NCI-H526 (cell line): ENCODE measurements at regions not wholly inside any gene's neighbourhood (a gene's known extent, or its start where the extent isn't known, plus 50 kb on each side); places are given as distances from the start of the nearest gene placed in this dataset.

Experiments
- DNase-seq, 2 experiments: peaks; one replicate each; lab custom pipeline; 2025; lab: John Stamatoyannopoulos, UW

DNA sequence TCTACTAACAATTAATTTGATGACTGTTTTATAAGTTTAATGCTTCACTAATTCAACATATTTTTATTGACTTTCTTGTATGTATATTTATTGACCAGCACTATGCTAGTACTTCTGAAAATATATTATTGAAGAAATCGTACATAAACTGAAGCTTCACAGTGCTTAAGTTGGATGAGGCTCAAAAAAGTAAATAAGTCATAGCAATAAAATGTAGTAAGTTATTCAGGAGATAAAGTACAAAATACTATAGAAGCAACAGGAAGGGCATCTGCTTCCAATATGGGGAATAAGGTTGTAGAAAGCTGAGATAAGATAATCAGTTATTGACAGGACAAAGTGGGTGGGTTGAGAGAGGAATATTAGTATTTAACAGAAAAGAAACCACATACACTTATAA lies 944.9 kb upstream of the MIR17HG start:
- no peak for DNase-seq

GRCh38 chr13:90403330-90404082 lies 944.0 kb upstream of the MIR17HG start:
- DNase-seq: no peak

DNA sequence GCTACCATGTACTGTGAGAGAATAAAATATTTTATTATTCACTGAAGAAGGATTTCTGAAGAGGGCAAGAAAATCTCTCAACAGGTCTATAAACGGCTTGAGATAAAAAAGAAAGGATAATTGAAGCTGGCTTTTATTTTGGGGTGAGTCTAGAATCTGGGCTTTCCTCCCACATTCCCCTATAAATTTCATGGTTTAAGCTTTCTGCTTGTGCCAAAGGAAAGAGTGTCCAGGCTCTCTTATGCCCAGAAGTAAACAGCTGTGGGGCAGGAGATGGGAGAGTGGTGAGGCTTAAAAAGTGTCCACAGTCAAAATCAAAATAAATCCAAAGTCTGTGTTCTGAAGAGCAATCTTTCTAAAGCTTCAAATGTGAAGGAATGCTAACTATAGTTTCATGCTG lies 942.2 kb upstream of the MIR17HG start:
- no peak for DNase-seq

- no peak for DNase-seq
These were observed 934.5 kb upstream of the MIR17HG start for GRCh38 chr13:90412980-90413379.

DNA sequence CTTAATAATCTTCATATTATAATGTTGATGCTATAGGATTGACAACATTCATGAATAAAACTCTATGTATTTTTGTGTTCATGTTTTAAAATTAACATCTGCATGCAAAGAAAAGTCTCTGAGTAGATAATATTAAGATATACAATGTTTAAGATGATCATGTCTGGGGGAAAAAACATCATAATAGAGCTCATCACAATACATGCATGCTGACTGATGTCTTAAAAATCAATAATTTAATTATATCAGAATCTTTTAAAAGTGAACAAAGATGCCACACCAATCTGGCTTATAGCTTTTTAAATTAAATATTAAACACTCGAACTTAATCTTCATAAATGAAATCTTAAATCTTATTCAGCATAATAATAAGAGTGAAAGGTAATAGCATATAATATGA lies 933.9 kb upstream of the MIR17HG start:
- no peak for DNase-seq

GRCh38 chr13:90414691-90415596 lies 932.5 kb upstream of the MIR17HG start:
- no peak for DNase-seq

- no peak for DNase-seq
These were observed 931.6 kb upstream of the MIR17HG start for GRCh38 chr13:90415902-90416301.

DNA sequence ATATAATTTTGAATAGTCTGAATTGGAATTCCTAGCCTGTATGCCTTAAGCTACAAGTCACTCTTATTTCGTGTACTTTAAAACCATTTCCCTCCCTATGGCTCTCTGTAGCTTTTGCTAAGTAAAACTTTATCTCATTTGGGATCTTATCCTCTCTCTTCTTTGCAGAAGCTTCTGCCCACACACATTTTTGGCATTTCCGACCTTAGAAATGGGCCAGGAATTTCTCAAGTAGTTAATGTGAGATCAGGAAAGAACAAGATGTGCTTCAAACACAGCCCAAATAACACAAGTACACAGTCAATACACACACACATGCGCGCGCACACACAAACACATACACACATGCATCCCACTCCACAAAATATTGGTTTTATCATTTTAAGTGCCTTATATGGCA lies 931.0 kb upstream of the MIR17HG start:
- DNase-seq: no peak

DNA sequence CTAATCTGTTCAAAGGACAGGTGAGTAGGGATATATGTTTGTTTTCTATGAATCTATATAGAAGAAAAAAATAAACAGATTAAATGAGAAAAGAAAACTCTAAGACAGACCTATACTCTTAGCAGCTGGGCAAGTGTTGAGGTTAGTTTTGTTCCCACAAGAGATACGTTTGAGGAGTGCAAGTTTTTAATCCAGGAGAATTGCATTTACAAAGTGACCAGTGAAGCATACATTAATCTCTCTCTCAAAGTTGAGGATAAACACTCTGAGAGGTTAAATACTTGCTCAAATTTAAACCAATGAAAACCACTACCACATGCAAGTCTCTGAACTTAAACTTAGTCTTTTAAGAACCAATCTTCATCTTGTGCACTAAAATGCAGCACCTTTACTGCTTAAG lies 930.5 kb upstream of the MIR17HG start:
- no peak for DNase-seq

GRCh38 chr13:90420683-90421082 lies 926.8 kb upstream of the MIR17HG start:
- no peak for DNase-seq

DNA sequence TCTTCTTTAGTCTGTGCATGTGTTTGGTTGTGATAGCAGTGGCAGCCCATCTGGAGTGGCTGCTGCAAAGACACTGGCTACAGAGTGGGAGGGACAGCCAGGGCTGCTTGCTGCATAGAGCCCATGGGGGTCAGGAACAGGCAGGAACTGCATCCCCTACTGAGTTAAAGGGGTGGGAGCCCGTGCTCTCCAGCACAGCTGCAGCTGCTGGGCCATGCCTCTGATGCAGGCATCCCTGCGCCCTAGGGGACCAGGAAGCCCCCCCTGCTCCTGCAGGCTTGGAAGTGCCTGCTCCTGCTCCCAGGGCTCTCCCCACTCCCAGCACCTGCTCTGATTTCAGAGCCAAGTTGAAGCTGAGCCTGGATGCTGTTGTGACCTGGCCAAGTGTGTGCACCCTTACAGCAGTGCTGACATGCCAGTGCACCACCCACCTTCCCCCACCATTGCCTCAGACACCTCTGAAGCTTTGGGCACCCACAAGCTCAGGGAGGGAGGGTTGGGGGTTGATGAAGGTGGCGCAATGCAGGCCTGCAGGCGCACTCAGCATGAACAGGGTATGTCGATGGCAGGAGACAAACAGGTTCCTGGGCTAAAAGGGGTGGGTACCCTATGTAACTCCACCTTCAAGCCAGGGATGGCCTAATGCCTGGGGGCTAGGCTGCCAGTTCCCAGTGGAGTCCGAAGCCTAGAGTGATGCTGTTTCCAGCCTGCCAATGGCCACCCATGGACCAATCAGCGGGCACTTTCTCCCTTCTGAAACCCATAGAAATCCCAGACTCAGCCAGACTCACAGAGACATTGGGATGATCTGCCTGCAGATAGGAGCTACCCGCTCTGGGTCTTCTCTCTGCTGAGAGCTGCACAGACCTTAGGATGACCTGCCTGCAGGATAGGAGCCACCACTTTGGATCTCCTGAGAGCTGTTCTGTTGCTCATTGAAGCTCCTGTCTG lies 919.9 kb upstream of the MIR17HG start:
- no peak for DNase-seq

DNA sequence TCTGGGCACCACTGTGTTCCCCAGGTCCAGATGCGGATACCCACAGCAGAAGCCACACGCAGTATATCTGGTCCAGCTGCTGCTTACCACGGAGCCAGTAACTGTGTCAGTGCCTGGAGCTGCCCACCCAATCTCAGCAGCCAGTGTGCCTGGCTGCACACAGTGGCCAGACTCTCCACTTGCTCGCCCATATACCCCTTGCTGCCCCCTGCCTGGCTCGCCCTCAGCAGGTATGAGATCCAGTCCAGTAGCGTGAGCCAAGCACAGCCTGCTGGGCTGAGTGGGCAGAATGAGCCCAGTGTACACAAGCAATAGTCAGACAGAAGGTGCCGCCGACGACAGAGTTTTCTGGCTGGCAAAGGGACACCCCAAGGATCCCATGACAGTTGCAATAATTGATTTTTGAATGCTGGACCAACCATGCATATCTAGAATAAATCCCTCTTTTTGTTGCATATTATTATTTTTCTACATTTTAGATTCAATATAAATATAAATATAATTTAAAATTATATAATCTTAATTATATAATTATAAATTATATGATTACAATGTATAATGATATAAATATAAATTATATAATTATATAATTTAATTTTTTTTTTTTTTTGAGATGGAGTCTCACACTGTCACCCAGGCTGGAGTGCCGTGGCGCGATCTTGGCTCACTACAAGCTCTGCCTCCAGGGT lies 918.8 kb upstream of the MIR17HG start:
- DNase-seq: no peak

DNA sequence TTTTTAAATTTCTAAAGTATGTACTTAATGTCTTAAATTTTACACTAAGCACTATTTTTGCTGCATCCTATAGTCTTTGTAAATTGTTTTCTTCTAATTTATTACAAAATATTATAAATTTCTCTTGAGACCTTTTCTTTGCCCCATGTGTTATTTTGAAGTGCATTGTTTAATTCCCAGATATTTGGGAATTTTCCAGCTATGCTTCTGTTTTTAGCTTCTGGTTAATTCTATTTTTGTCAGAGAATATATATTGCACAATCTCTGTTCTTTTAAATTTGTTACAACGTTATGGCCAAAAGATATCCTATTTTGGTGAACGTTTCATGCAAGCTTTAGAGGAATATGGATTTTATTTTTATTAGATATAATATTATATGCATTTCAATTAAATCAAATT lies 917.4 kb upstream of the MIR17HG start:
- no peak for DNase-seq

- DNase-seq: no peak
These were observed 910.8 kb upstream of the MIR17HG start for GRCh38 chr13:90436697-90437096.

- DNase-seq: no peak
These were observed 908.9 kb upstream of the MIR17HG start for GRCh38 chr13:90438576-90438975.

GRCh38 chr13:90443268-90443667 lies 904.2 kb upstream of the MIR17HG start:
- no peak for DNase-seq

DNA sequence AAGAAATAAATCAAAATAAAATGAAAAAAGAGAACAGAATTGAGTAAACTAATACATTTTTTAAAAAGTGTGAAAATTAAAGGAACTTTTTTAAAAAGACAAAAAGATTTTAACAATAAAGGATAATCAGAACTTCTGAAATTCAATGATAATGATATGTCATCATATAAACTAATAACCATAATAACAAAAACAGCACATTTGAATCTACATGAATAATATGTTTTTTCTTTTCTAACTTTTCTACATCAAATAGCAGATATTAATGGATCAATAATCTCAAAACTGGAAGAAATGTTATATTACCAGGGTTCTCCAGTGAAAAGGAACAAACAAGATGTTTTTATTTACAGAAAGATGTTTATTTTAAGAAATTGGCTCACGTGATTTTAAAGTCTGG lies 903.3 kb upstream of the MIR17HG start:
- DNase-seq: no peak

DNA sequence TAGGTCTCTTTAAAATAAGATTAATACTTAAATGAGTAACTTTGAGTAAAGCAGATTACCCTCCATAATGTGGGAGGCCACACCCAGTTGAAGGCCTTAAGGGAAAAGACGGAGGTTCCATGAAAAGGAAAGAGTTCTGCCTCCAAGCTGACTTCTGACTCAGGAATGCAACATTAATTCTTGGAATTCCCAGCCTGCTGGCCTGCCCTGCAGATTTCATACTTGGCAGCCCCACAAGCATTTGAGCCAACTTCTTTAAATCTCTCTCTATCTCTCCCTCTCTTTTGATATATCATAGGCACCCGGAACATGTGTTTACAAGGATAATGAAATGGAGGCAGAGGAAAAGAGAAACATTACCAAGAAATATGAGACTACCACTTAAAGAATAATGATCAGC lies 902.3 kb upstream of the MIR17HG start:
- no peak for DNase-seq

DNA sequence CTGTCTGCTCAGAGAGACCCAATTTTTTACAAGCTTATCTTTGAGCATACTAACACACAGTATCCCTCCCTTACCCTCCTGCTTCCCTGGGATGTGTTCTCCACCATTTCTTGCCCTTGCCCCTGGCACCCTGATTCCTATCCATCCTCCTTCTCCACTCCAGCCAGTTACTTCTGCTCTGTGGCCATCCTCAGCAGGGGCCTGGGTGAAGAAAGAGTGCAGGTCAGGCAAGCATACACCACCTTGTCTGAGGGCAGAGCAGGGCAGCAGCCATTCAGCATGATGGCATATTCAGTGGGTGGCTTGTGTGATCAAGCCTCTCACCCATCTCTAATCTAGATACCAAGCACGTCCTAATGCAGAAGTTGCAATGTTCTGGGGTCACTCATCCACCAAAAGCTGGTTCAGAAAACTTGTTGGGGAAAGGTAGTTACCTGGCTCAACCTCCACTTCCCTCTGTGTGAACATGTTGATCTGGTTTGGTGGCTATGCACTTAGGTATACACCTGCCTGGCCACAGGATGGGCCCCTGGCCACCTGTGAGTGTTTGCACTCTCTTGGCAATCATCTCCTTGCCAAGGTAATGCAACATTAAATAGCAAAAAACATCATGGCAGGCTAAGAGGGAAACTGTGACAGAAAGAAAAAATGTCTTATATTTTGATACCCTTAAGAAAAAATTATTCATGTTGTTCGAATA lies 900.3 kb upstream of the MIR17HG start:
- no peak for DNase-seq

DNA sequence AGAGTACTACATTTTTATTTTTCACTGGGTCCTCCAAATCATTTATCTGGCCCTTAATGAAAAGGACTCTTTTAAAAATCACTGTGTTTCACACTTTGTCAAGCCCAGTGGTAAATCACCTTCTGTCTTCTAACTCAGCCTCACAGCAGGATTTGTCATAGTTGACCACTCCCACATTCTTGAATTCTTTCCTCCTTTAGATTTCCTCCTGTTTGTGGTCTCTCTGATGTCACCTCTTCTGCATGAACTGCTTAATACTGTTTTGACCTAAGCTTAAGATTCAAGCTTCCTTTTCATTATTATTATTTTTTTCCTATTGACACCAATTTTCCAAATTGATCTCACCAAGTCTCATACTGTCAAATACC lies 899.8 kb upstream of the MIR17HG start:
- no peak for DNase-seq

DNA sequence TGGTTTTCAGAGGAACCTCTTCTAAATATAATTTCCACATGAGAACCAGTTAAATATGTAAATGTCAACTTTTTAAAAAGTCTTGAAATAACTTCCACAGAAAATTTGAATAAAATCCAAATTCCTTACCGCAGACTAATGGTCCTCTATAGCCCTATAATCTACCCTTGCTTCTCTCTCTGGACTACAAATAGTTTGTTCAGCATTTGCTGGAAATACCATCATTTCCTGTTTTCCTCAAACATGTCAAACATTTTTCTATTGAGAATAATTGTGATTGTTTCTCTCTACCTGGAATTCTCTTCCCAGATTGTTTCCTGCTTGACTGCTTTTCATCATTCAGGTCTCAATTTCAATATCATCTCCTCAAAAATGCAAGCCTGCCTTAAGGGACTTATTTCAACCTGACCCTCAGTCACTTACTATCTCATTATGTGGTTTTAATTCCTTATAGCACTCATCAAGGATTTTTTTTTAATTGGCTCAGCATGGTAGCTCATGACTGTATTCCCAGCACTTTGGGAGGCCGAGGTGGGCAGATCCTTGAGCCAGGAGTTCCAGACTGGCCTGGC lies 898.9 kb upstream of the MIR17HG start:
- DNase-seq: no peak
